Activated CD8-positive, alpha-beta T cell treated with anti-CD3 and anti-CD28 coated beads for 36 hours (primary cell): ENCODE measurements at regions not wholly inside any gene's neighbourhood (a gene's known extent, or its start where the extent isn't known, plus 50 kb on each side); places are given as distances from the start of the nearest gene placed in this dataset.
A peak's percentile ranks its signal among the peaks of the same experiment; 100 is the strongest.
"Not testable (repeated sequence)": the region's sequence is repeated elsewhere in the genome, so short reads cannot be mapped to it uniquely, and the experiment has no call there.

Experiments
- ATAC-seq: fragments of 200-7000 bp; cut with Tn5 transposase; one replicate; pipeline ENCODE4 v1.10.0; 2021; ENCODE audit warnings: mild to moderate bottlenecking, moderate library complexity
- CTCF ChIA-PET: fragments of 350-600 bp; sonication (Branson Sonifier 250); formaldehyde crosslinking; loops from one replicate; lab custom pipeline; 2021; ENCODE audit warnings: antibody characterized with exemption; lab: Charles Lee
- POLR2A ChIA-PET: fragments of 350-600 bp; sonication (Branson Sonifier 250); formaldehyde crosslinking; loops from one replicate; lab custom pipeline; 2021; ENCODE audit warnings: antibody characterized with exemption; lab: Charles Lee
- DNase-seq: peaks from one replicate; pipeline ENCODE4 v3.0.0-alpha.2; 2020
- H3K27ac Mint-ChIP-seq: one replicate; pipeline ENCODE4 v1.8.0; 2021; ENCODE audit warnings: mild to moderate bottlenecking, mixed read lengths
- H3K27me3 Mint-ChIP-seq: one replicate; pipeline ENCODE4 v1.8.0; 2021; ENCODE audit warnings: mixed read lengths
- H3K36me3 Mint-ChIP-seq: one replicate; pipeline ENCODE4 v1.8.0; 2021; ENCODE audit warnings: low read depth, mixed read lengths
- H3K4me1 Mint-ChIP-seq: one replicate; pipeline ENCODE4 v1.8.0; 2021; ENCODE audit warnings: low read depth, mixed read lengths
- H3K4me3 Mint-ChIP-seq: one replicate; pipeline ENCODE4 v1.8.0; 2021; ENCODE audit warnings: mild to moderate bottlenecking, moderate library complexity, mixed read lengths
- H3K9me3 Mint-ChIP-seq: one replicate; pipeline ENCODE4 v1.8.0; 2021; ENCODE audit warnings: mixed read lengths
- intact Hi-C: fragments of 100-400 bp; cut with micrococcal nuclease; formaldehyde crosslinking; loops from one replicate; pipeline ENCODE4 v1.10.0; 2022
- TF ChIP-seq, protein P1 (sequence below): fragments of 200-600 bp; IDR thresholded peaks from one replicate; pipeline ENCODE4 v1.8.0; 2022; ENCODE audit warnings: antibody characterized with exemption, mild to moderate bottlenecking

DNA sequence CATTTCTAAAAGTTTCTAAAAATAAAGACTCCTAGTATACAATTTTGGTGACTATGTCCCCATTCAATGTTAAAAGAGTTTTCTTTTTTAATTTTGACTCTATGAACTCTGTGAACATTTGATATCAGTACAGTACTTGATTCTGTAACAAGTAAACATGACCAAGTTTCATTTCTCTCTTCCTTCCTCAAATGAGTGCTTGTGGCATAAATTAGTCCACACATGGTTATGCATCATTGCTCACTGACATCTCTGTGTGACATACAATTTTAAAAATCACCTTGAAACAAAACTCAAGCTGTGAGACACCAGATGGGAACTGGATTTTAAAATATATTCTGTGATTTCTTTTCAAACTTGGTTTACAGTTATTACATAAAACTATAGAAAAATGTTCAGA, 253.9 kb upstream of the MDGA2 start:
- no peak for DNase-seq
- CTCF ChIA-PET: no interaction called here
- H3K4me3 Mint-ChIP-seq: no peak overlapping the region
- no peaks in the 10 kb centered on the region for H3K9me3 Mint-ChIP-seq
- H3K27me3 Mint-ChIP-seq: no peaks in the 10 kb centered on the region
- no peak overlapping the region for H3K27ac Mint-ChIP-seq
- no peaks in the 10 kb centered on the region for H3K4me1 Mint-ChIP-seq
- intact Hi-C loops: no loop called here
- no peak for ATAC-seq
- no peaks in the 10 kb centered on the region for H3K36me3 Mint-ChIP-seq
- TF ChIP-seq, protein P1, sequence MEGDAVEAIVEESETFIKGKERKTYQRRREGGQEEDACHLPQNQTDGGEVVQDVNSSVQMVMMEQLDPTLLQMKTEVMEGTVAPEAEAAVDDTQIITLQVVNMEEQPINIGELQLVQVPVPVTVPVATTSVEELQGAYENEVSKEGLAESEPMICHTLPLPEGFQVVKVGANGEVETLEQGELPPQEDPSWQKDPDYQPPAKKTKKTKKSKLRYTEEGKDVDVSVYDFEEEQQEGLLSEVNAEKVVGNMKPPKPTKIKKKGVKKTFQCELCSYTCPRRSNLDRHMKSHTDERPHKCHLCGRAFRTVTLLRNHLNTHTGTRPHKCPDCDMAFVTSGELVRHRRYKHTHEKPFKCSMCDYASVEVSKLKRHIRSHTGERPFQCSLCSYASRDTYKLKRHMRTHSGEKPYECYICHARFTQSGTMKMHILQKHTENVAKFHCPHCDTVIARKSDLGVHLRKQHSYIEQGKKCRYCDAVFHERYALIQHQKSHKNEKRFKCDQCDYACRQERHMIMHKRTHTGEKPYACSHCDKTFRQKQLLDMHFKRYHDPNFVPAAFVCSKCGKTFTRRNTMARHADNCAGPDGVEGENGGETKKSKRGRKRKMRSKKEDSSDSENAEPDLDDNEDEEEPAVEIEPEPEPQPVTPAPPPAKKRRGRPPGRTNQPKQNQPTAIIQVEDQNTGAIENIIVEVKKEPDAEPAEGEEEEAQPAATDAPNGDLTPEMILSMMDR: no peak
- POLR2A ChIA-PET: no interaction called here

GRCh38 chr14:47921133-47921532, 245.7 kb upstream of the MDGA2 start:
- ChIA-PET CTCF (interaction anchor here (0.6 kb wide), 1 partner anchor 604 kb away, joined by 3 read pairs; no protein-coding TSS in a partner anchor), POLR2A (no interaction called here)
- intact Hi-C loops: no loop called here
- H3K36me3 Mint-ChIP-seq: no peaks in the 10 kb centered on the region
- no peak for ATAC-seq
- no peaks in the 10 kb centered on the region for H3K27me3 Mint-ChIP-seq
- H3K4me1 Mint-ChIP-seq: no peaks in the 10 kb centered on the region
- TF ChIP-seq, protein P1: no peak
- H3K27ac Mint-ChIP-seq: no peak overlapping the region
- DNase-seq: no peak
- peaks cover 2% of the 10 kb centered on the region for H3K9me3 Mint-ChIP-seq
- no peak overlapping the region for H3K4me3 Mint-ChIP-seq

DNA sequence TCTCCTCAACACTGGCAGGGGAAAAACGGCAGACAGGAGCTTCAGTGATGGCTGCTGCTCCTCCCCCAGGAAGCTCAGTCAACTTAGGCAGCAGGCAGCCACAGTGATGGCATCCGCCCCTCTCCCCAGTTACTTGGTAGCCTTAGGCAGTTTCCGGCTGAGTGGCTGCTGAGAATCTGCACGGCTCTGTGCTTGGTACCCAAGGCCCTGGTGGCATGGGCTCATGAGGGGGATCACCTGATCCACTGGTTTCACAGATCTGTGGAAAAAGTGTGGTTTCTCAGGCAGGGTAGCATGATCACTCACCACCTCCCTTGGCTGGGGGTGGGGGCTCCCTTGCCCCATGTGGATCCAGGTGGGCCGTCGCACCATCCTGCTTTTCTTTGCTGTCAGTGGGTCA, 244.6 kb upstream of the MDGA2 start:
- Mint-ChIP-seq H3K9me3 (peaks cover 2% of the 10 kb centered on the region), H3K36me3 (no peaks in the 10 kb centered on the region), H3K27ac (no peak overlapping the region), H3K4me3 (no peak overlapping the region), H3K27me3 (no peaks in the 10 kb centered on the region), H3K4me1 (no peaks in the 10 kb centered on the region)
- intact Hi-C loops: no loop called here
- DNase-seq: no peak
- TF ChIP-seq, protein P1: no peak
- ChIA-PET POLR2A (no interaction called here), CTCF (no interaction called here)
- ATAC-seq: no peak

- ATAC-seq (no peak), DNase-seq (no peak)
- intact Hi-C loops: no loop called here
- H3K4me3 Mint-ChIP-seq: no peak overlapping the region
- peaks cover 2% of the 10 kb centered on the region for H3K9me3 Mint-ChIP-seq
- ChIA-PET POLR2A (no interaction called here), CTCF (no interaction called here)
- H3K36me3 Mint-ChIP-seq: no peaks in the 10 kb centered on the region
- no peaks in the 10 kb centered on the region for H3K27me3 Mint-ChIP-seq
- TF ChIP-seq, protein P1: no peak
- no peaks in the 10 kb centered on the region for H3K4me1 Mint-ChIP-seq
- no peak overlapping the region for H3K27ac Mint-ChIP-seq
Measured at GRCh38 chr14:47919334-47919846, 244.0 kb upstream of the MDGA2 start.

- ChIA-PET POLR2A (no interaction called here), CTCF (interaction anchor here (0.6 kb wide), 1 partner anchor 1374 kb away, joined by 3 read pairs; no protein-coding TSS in a partner anchor)
- no peaks in the 10 kb centered on the region for H3K4me1 Mint-ChIP-seq
- H3K27me3 Mint-ChIP-seq: no peaks in the 10 kb centered on the region
- no peak overlapping the region for H3K27ac Mint-ChIP-seq
- H3K36me3 Mint-ChIP-seq: no peaks in the 10 kb centered on the region
- intact Hi-C loops: no loop called here
- ATAC-seq (no peak), DNase-seq (peak; percentile 15)
- TF ChIP-seq, protein P1: peak; percentile 19
- no peaks in the 10 kb centered on the region for H3K9me3 Mint-ChIP-seq
- no peak overlapping the region for H3K4me3 Mint-ChIP-seq
Measured at GRCh38 chr14:47917344-47917954, 242.0 kb upstream of the MDGA2 start.

GRCh38 chr14:47901141-47901540, 225.7 kb upstream of the MDGA2 start:
- H3K27ac Mint-ChIP-seq, H3K4me3 Mint-ChIP-seq, H3K36me3 Mint-ChIP-seq, H3K9me3 Mint-ChIP-seq, H3K4me1 Mint-ChIP-seq, POLR2A ChIA-PET, intact Hi-C loops, H3K27me3 Mint-ChIP-seq, CTCF ChIA-PET, ATAC-seq, DNase-seq: not testable (repeated sequence)
